NCI-H128 (cell line): ENCODE measurements at regions not wholly inside any gene's neighbourhood (a gene's known extent, or its start where the extent isn't known, plus 50 kb on each side); places are given as distances from the start of the nearest gene placed in this dataset.

Source experiments
- DNase-seq: peaks from one replicate; lab custom pipeline; 2025; ENCODE audit not compliant: unreplicated experiment; lab: John Stamatoyannopoulos, UW

GRCh38 chr3:137061186-137061585 lies 103.4 kb downstream of the IL20RB start:
- no peak for DNase-seq

GRCh38 chr3:137062250-137062649 lies 104.5 kb downstream of the IL20RB start:
- DNase-seq: no peak

GRCh38 chr3:137065381-137065780 lies 107.6 kb downstream of the IL20RB start:
- no peak for DNase-seq

GRCh38 chr3:137066092-137066491 lies 108.3 kb downstream of the IL20RB start:
- DNase-seq: no peak

- DNase-seq: no peak
These were observed 113.3 kb downstream of the IL20RB start for GRCh38 chr3:137071104-137071503.

- DNase-seq: no peak
These were observed 117.2 kb downstream of the IL20RB start for GRCh38 chr3:137075020-137075419.

- DNase-seq: no peak
These were observed 120.3 kb downstream of the IL20RB start for GRCh38 chr3:137078040-137078439.

GRCh38 chr3:137079571-137079970 lies 121.8 kb downstream of the IL20RB start:
- no peak for DNase-seq

- no peak for DNase-seq
These were observed 123.9 kb downstream of the IL20RB start for GRCh38 chr3:137081711-137082110.

- DNase-seq: no peak
These were observed 125.0 kb downstream of the IL20RB start for GRCh38 chr3:137082763-137083162.

- DNase-seq: no peak
These were observed 125.5 kb downstream of the IL20RB start for GRCh38 chr3:137083332-137083731.

GRCh38 chr3:137084586-137084985 lies 126.8 kb downstream of the IL20RB start:
- no peak for DNase-seq

- DNase-seq: no peak
These were observed 139.6 kb downstream of the IL20RB start for GRCh38 chr3:137097386-137097785.

GRCh38 chr3:137097852-137098251 lies 140.1 kb downstream of the IL20RB start:
- DNase-seq: no peak

- no peak for DNase-seq
These were observed 141.8 kb downstream of the IL20RB start for GRCh38 chr3:137099364-137100219.

- DNase-seq: no peak
These were observed 142.5 kb downstream of the IL20RB start for GRCh38 chr3:137100326-137100725.

- DNase-seq: no peak
These were observed 146.0 kb downstream of the IL20RB start for GRCh38 chr3:137103739-137104138.

GRCh38 chr3:137105277-137105977 lies 147.6 kb downstream of the IL20RB start:
- DNase-seq: peak; percentile 88

GRCh38 chr3:137106612-137107240 lies 148.9 kb downstream of the IL20RB start:
- no peak for DNase-seq

GRCh38 chr3:137108699-137109440 lies 151.1 kb downstream of the IL20RB start:
- no peak for DNase-seq

- DNase-seq: peak; percentile 14
These were observed 152.7 kb downstream of the IL20RB start for GRCh38 chr3:137110392-137110996.
